ENCODE measurements at regions not wholly inside any gene's neighbourhood (a gene's known extent, or its start where the extent isn't known, plus 50 kb on each side); places are given as distances from the start of the nearest gene placed in this dataset.

GRCh38 chr11:40029391-40029790, 1430.1 kb downstream of the LRRC4C start:
- TF ChIP-seq CTCF (IDR thresholded peaks at IDR 0.05) (no peak), POLR2AphosphoS5 (IDR thresholded peaks at IDR 0.05) (no peak), POLR2A (IDR thresholded peaks at IDR 0.05) (no peak), EP300 (IDR thresholded peaks at IDR 0.05) (no peak)

Data from stomach (tissue), 4 donors.